Heart left ventricle (tissue), 13 donors: ENCODE measurements at regions not wholly inside any gene's neighbourhood (a gene's known extent, or its start where the extent isn't known, plus 50 kb on each side); places are given as distances from the start of the nearest gene placed in this dataset.

Source experiments
- POLR2A ChIP-seq, 2 donors: fragments of 450-650 bp; IDR thresholded peaks; one replicate each; pipeline ENCODE4 v1.6.1; 2017; ENCODE audit warnings: antibody characterized with exemption in 2 of 2, mild to moderate bottlenecking in 2 of 2, moderate library complexity in 2 of 2
- TF ChIP-seq, protein P1 (sequence below), 12 donors: fragments of 200-600 bp; sonication (generic) in 4 of 12; IDR thresholded peaks; one replicate each; pipeline versions ENCODE4 v1.5.0 to v1.8.0; 2018 to 2022; ENCODE audit warnings: antibody characterized with exemption in 12 of 12, mild to moderate bottlenecking in 5 of 12
- donor health status: ischemic (EF 13 %, LVEDD 7.1; RV severe dilation, severe dysfunction).
- donor health status: DM: no; HTN: yes; CAD: no.
- donor health status: DM: no; HTN: no; CAD: no.
- donor health status: ischemic (EF 25% LVEDD 6.9; RV normal size, moderate dysfunction).
- donor health status: ischemic (EF 25% LVEDD 5.7; RV mildly dilated, moderate dysfunction).
- donor health status: ischemic (EF 35%, LVEDD 5.7; RV mildly dilated, moderate dysfunction).
- donor health status: nonischemic (EF 11% LVEDD 7.7; RV severe dilation, severe dysfunction).
- donor health status: DM: yes; HTN: yes; CAD: no.
- donor health status: PGD.
- donor health status: ischemic (EF 29% LVEDD 5.4; RV normal size, mild dysfunction).
- donor health status: nonischemic (EF 23%, LVEDD 6.1; RV moderate dilation, normal function).

DNA sequence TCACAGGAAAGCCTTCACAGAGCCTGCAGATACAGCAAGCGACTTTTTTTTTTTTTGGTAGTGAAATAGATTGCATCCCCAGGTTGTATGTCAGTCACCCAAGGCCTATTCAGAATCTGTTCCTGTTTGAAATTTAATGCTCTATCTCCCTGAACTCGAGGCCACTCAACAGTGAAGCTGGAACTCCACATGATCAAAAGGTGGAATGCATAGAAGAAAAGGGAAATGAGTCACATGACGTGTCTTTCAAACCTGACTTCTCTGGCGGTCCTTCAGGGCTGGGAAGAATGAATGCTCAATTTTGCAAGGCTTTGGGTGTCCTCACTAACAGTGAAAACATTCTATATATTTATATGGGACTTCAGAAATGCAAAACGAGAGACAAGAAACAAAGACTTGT is 88.4 kb upstream of the B3GAT2 start:
- TF ChIP-seq, protein P1, sequence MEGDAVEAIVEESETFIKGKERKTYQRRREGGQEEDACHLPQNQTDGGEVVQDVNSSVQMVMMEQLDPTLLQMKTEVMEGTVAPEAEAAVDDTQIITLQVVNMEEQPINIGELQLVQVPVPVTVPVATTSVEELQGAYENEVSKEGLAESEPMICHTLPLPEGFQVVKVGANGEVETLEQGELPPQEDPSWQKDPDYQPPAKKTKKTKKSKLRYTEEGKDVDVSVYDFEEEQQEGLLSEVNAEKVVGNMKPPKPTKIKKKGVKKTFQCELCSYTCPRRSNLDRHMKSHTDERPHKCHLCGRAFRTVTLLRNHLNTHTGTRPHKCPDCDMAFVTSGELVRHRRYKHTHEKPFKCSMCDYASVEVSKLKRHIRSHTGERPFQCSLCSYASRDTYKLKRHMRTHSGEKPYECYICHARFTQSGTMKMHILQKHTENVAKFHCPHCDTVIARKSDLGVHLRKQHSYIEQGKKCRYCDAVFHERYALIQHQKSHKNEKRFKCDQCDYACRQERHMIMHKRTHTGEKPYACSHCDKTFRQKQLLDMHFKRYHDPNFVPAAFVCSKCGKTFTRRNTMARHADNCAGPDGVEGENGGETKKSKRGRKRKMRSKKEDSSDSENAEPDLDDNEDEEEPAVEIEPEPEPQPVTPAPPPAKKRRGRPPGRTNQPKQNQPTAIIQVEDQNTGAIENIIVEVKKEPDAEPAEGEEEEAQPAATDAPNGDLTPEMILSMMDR (IDR thresholded peaks at IDR 0.05), result no peak
- TF ChIP-seq POLR2A (IDR thresholded peaks at IDR 0.05), result no peak
